ENCODE measurements at regions not wholly inside any gene's neighbourhood (a gene's known extent, or its start where the extent isn't known, plus 50 kb on each side); places are given as distances from the start of the nearest gene placed in this dataset.

GRCh38 chr3:72047221-72047871 lies 262.4 kb upstream of the PROK2 start:
- Histone ChIP-seq H3K9ac (ENCODE audit: insufficient read depth, low read length, poor library complexity, severe bottlenecking) (no peak overlapping the region), H3K4me1 (ENCODE audit: control insufficient read depth in 1 of 2, insufficient read depth in 2 of 2, low read length in 2 of 2) (peaks cover 38% of the 10 kb centered on the region in 2 donors), H3K27me3 (ENCODE audit: control insufficient read depth in 2 of 2, insufficient read depth in 2 of 2, low read length in 2 of 2) (no peaks in the 10 kb centered on the region), H2AFZ (ENCODE audit: insufficient read depth, low read depth, low read length, poor library complexity, severe bottlenecking) (no peak overlapping the region), H3K36me3 (replicated peaks in 1 of 2; ENCODE audit: control insufficient read depth in 1 of 2, insufficient read depth in 2 of 2, low read length in 2 of 2) (no peaks in the 10 kb centered on the region), H3K4me3 (replicated peaks in 1 of 3; ENCODE audit: low read depth in 2 of 3, low read length in 3 of 3) (no peak overlapping the region), H3K79me2 (ENCODE audit: insufficient read depth, low read length) (no peaks in the 10 kb centered on the region), H3K9me3 (replicated peaks in 1 of 2; ENCODE audit: control insufficient read depth in 1 of 2, insufficient read depth in 1 of 2, low read length in 2 of 2) (no peaks in the 10 kb centered on the region), H3K27ac (ENCODE audit: low read depth in 1 of 2, low read length in 2 of 2) (no peak overlapping the region), H3K4me2 (replicated peaks; ENCODE audit: extremely low read depth, low read length, poor library complexity, severe bottlenecking) (no peak overlapping the region), H4K20me1 (ENCODE audit: insufficient read depth, low read length) (no peaks in the 10 kb centered on the region)
- no peak for DNase-seq
- no peak overlapping the region for H3K4me3 Mint-ChIP-seq
- peaks cover 1 to 2% (median 2%) of the 10 kb centered on the region in 3 donors for H3K27me3 Mint-ChIP-seq (ENCODE audit: low read depth in 3 of 3)
- no peak for TF ChIP-seq CTCF (IDR thresholded peaks at IDR 0.05)
- H3K27ac Mint-ChIP-seq = peak overlapping the region in 4 of 7 donors; percentile 3 to 68 (median 14)
- no peaks in the 10 kb centered on the region for H3K9me3 Mint-ChIP-seq
- intact Hi-C loops (cut with micrococcal nuclease) = no loop called here
- WGBS (ENCODE audit: insufficient coverage) = 89% methylated on average over 12 of the region's 16 CpGs
- H3K36me3 Mint-ChIP-seq = peaks cover 12 to 19% of the 10 kb centered on the region in 2 donors
- H3K4me1 Mint-ChIP-seq = peaks cover 40% of the 10 kb centered on the region

- intact Hi-C loops (cut with micrococcal nuclease) = loop anchor here (5.0 kb wide), 2 partner anchors 38 to 58 kb away; no protein-coding TSS in a partner anchor
- H3K4me2 ChIP-seq (replicated peaks; ENCODE audit: extremely low read depth, low read length, poor library complexity, severe bottlenecking) = peak overlapping the region; percentile 21
- no peak overlapping the region for H2AFZ ChIP-seq (ENCODE audit: insufficient read depth, low read depth, low read length, poor library complexity, severe bottlenecking)
- no peak overlapping the region for H3K4me3 ChIP-seq (replicated peaks in 1 of 3; ENCODE audit: low read depth in 2 of 3, low read length in 3 of 3)
- H3K36me3 Mint-ChIP-seq = peaks cover 17 to 25% of the 10 kb centered on the region in 2 donors
- WGBS (ENCODE audit: insufficient coverage) = 98% methylated on average over 6 of the region's 7 CpGs
- H3K4me1 ChIP-seq (ENCODE audit: control insufficient read depth in 1 of 2, insufficient read depth in 2 of 2, low read length in 2 of 2) = peaks cover 46 to 47% of the 10 kb centered on the region in 2 donors
- no peak overlapping the region for H3K9ac ChIP-seq (ENCODE audit: insufficient read depth, low read length, poor library complexity, severe bottlenecking)
- peak overlapping the region in 6 of 7 donors; percentile 94 to 98 (median 96) for H3K27ac Mint-ChIP-seq
- no peaks in the 10 kb centered on the region for H4K20me1 ChIP-seq (ENCODE audit: insufficient read depth, low read length)
- H3K27ac ChIP-seq (ENCODE audit: low read depth in 1 of 2, low read length in 2 of 2) = peak overlapping the region; percentile 30 to 86
- H3K36me3 ChIP-seq (replicated peaks in 1 of 2; ENCODE audit: control insufficient read depth in 1 of 2, insufficient read depth in 2 of 2, low read length in 2 of 2) = no peaks in the 10 kb centered on the region
- H3K27me3 Mint-ChIP-seq (ENCODE audit: low read depth in 3 of 3) = peaks cover 1 to 5% (median 2%) of the 10 kb centered on the region in 3 donors
- H3K79me2 ChIP-seq (ENCODE audit: insufficient read depth, low read length) = no peaks in the 10 kb centered on the region
- no peaks in the 10 kb centered on the region for H3K9me3 ChIP-seq (replicated peaks in 1 of 2; ENCODE audit: control insufficient read depth in 1 of 2, insufficient read depth in 1 of 2, low read length in 2 of 2)
- TF ChIP-seq CTCF (IDR thresholded peaks at IDR 0.05) = no peak
- H3K4me1 Mint-ChIP-seq = peaks cover 45% of the 10 kb centered on the region
- no peak overlapping the region for H3K4me3 Mint-ChIP-seq
- no peaks in the 10 kb centered on the region for H3K27me3 ChIP-seq (ENCODE audit: control insufficient read depth in 2 of 2, insufficient read depth in 2 of 2, low read length in 2 of 2)
- no peaks in the 10 kb centered on the region for H3K9me3 Mint-ChIP-seq
- no peak for DNase-seq
Measured at GRCh38 chr3:72044231-72044855, 259.4 kb upstream of the PROK2 start.
